Body of pancreas (tissue), 4 donors: ENCODE measurements at regions not wholly inside any gene's neighbourhood (a gene's known extent, or its start where the extent isn't known, plus 50 kb on each side); places are given as distances from the start of the nearest gene placed in this dataset.

Experiments used
- CTCF ChIP-seq, 7 experiments: fragments of 450-650 bp in 4 of 7; fragments of 200-600 bp in 3 of 7; sonication (generic) in 3 of 7; IDR thresholded peaks; one replicate each; pipeline ENCODE4 v1.5.1; 2016 to 2019; ENCODE audit warnings: antibody characterized with exemption in 7 of 7
- POLR2A ChIP-seq, 3 donors: fragments of 450-650 bp; IDR thresholded peaks; one replicate each; pipeline ENCODE4 v1.6.1; 2016; ENCODE audit warnings: antibody characterized with exemption in 3 of 3, mild to moderate bottlenecking in 2 of 3

- TF ChIP-seq CTCF (IDR thresholded peaks at IDR 0.05) (no peak), POLR2A (IDR thresholded peaks at IDR 0.05) (no peak)
Measured at GRCh38 chr9:89679016-89679415, 74.2 kb downstream of the GADD45G start.
